Thyroid gland (tissue), 4 donors: ENCODE measurements at regions not wholly inside any gene's neighbourhood (a gene's known extent, or its start where the extent isn't known, plus 50 kb on each side); places are given as distances from the start of the nearest gene placed in this dataset.

ENCODE experiments used
- POLR2A ChIP-seq, 2 donors: fragments of 450-650 bp; IDR thresholded peaks; one replicate each; pipeline ENCODE4 v1.6.1; 2017; ENCODE audit warnings: antibody characterized with exemption in 2 of 2, mild to moderate bottlenecking in 2 of 2, moderate library complexity in 1 of 2
- TF ChIP-seq, protein P1 (sequence below), 6 experiments: fragments of 200-600 bp in 3 of 6; fragments of 450-650 bp in 3 of 6; sonication (generic) in 3 of 6; IDR thresholded peaks; one replicate each; pipeline ENCODE4 v1.5.1; 2016 to 2019; ENCODE audit warnings: antibody characterized with exemption in 6 of 6, mild to moderate bottlenecking in 2 of 6, inconsistent platforms in 1 of 6, moderate library complexity in 1 of 6

DNA sequence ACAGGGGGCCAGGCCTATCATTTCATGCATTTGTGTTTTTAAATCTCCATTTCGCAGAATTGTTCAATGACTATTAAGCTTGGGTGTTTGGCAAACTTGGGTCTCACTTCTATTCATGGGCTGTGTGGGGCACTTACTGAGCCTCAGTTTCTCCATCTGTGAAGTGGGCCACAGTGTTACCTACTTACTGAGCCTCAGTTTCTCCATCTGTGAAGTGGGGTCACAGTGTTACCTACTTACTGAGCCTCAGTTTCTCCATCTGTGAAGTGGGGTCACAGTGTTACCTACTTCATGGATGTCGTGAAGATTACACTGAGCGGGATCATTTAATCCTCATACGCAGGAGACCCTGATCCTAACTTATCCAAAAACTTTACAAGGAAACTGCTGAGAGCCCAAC, 115.1 kb upstream of the STX18 start:
- TF ChIP-seq POLR2A (IDR thresholded peaks at IDR 0.05) = no peak
- TF ChIP-seq, protein P1, sequence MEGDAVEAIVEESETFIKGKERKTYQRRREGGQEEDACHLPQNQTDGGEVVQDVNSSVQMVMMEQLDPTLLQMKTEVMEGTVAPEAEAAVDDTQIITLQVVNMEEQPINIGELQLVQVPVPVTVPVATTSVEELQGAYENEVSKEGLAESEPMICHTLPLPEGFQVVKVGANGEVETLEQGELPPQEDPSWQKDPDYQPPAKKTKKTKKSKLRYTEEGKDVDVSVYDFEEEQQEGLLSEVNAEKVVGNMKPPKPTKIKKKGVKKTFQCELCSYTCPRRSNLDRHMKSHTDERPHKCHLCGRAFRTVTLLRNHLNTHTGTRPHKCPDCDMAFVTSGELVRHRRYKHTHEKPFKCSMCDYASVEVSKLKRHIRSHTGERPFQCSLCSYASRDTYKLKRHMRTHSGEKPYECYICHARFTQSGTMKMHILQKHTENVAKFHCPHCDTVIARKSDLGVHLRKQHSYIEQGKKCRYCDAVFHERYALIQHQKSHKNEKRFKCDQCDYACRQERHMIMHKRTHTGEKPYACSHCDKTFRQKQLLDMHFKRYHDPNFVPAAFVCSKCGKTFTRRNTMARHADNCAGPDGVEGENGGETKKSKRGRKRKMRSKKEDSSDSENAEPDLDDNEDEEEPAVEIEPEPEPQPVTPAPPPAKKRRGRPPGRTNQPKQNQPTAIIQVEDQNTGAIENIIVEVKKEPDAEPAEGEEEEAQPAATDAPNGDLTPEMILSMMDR (IDR thresholded peaks at IDR 0.05) = no peak
